Endothelial cell (in vitro differentiated cells): ENCODE measurements at regions not wholly inside any gene's neighbourhood (a gene's known extent, or its start where the extent isn't known, plus 50 kb on each side); places are given as distances from the start of the nearest gene placed in this dataset.

Experiments used
- DNase-seq: peaks from one replicate; pipeline ENCODE4 v3.0.0; 2021; ENCODE audit warnings: low spot score
- H3K27ac Mint-ChIP-seq: one replicate; pipeline ENCODE4 v1.8.0; 2021; ENCODE audit warnings: mixed read lengths, inconsistent platforms; ENCODE audit not compliant: unreplicated experiment
- H3K27me3 Mint-ChIP-seq: one replicate; pipeline ENCODE4 v1.8.0; 2021; ENCODE audit warnings: mild to moderate bottlenecking, moderate library complexity, mixed read lengths, inconsistent platforms; ENCODE audit not compliant: unreplicated experiment
- H3K36me3 Mint-ChIP-seq: one replicate; pipeline ENCODE4 v1.8.0; 2021; ENCODE audit warnings: mild to moderate bottlenecking, low read depth, mixed read lengths, inconsistent platforms; ENCODE audit not compliant: unreplicated experiment
- H3K4me1 Mint-ChIP-seq: one replicate; pipeline ENCODE4 v1.8.0; 2021; ENCODE audit warnings: mild to moderate bottlenecking, mixed read lengths, inconsistent platforms; ENCODE audit not compliant: unreplicated experiment
- H3K4me3 Mint-ChIP-seq: one replicate; pipeline ENCODE4 v1.8.0; 2021; ENCODE audit warnings: mild to moderate bottlenecking, mixed read lengths, inconsistent platforms; ENCODE audit not compliant: unreplicated experiment
- H3K9me3 Mint-ChIP-seq: one replicate; pipeline ENCODE4 v1.8.0; 2021; ENCODE audit warnings: mixed read lengths, inconsistent platforms; ENCODE audit not compliant: unreplicated experiment
- CTCF ChIP-seq: fragments of 200-600 bp; sonication (generic); IDR thresholded peaks from one replicate; pipeline ENCODE4 v1.5.0; 2021; ENCODE audit warnings: antibody characterized with exemption; ENCODE audit not compliant: unreplicated experiment

GRCh38 chr3:147846854-147847478 lies 437.8 kb downstream of the ZIC1 start:
- no peak for TF ChIP-seq CTCF
- DNase-seq: no peak
- H3K27me3 Mint-ChIP-seq: no peaks in the 10 kb centered on the region
- no peaks in the 10 kb centered on the region for H3K4me1 Mint-ChIP-seq
- H3K4me3 Mint-ChIP-seq: no peak overlapping the region
- no peak overlapping the region for H3K27ac Mint-ChIP-seq
- no peaks in the 10 kb centered on the region for H3K9me3 Mint-ChIP-seq
- H3K36me3 Mint-ChIP-seq: no peaks in the 10 kb centered on the region

GRCh38 chr3:147851062-147851461 lies 441.9 kb downstream of the ZIC1 start:
- Mint-ChIP-seq H3K36me3 (no peaks in the 10 kb centered on the region), H3K9me3 (no peaks in the 10 kb centered on the region), H3K4me3 (no peak overlapping the region), H3K27ac (no peak overlapping the region), H3K27me3 (no peaks in the 10 kb centered on the region), H3K4me1 (no peaks in the 10 kb centered on the region)
- no peak for DNase-seq
- no peak for TF ChIP-seq CTCF

- no peak overlapping the region for H3K4me3 Mint-ChIP-seq
- no peaks in the 10 kb centered on the region for H3K9me3 Mint-ChIP-seq
- TF ChIP-seq CTCF: no peak
- H3K36me3 Mint-ChIP-seq: no peaks in the 10 kb centered on the region
- H3K27me3 Mint-ChIP-seq: no peaks in the 10 kb centered on the region
- no peak for DNase-seq
- H3K4me1 Mint-ChIP-seq: no peaks in the 10 kb centered on the region
- no peak overlapping the region for H3K27ac Mint-ChIP-seq
Measured at GRCh38 chr3:147854542-147854941, 445.4 kb downstream of the ZIC1 start.

GRCh38 chr3:147864754-147865354 lies 455.7 kb downstream of the ZIC1 start:
- no peak overlapping the region for H3K4me3 Mint-ChIP-seq
- H3K27me3 Mint-ChIP-seq: peaks cover 4% of the 10 kb centered on the region
- no peak for DNase-seq
- peaks cover 5% of the 10 kb centered on the region for H3K36me3 Mint-ChIP-seq
- no peaks in the 10 kb centered on the region for H3K4me1 Mint-ChIP-seq
- no peak for TF ChIP-seq CTCF
- peaks cover 12% of the 10 kb centered on the region for H3K9me3 Mint-ChIP-seq
- no peak overlapping the region for H3K27ac Mint-ChIP-seq

GRCh38 chr3:147866561-147866960 lies 457.4 kb downstream of the ZIC1 start:
- peaks cover 5% of the 10 kb centered on the region for H3K36me3 Mint-ChIP-seq
- H3K9me3 Mint-ChIP-seq: peaks cover 12% of the 10 kb centered on the region
- no peak overlapping the region for H3K27ac Mint-ChIP-seq
- H3K27me3 Mint-ChIP-seq: peaks cover 4% of the 10 kb centered on the region
- H3K4me3 Mint-ChIP-seq: no peak overlapping the region
- H3K4me1 Mint-ChIP-seq: no peaks in the 10 kb centered on the region
- no peak for DNase-seq
- no peak for TF ChIP-seq CTCF
